ENCODE measurements at regions not wholly inside any gene's neighbourhood (a gene's known extent, or its start where the extent isn't known, plus 50 kb on each side); places are given as distances from the start of the nearest gene placed in this dataset.

DNA sequence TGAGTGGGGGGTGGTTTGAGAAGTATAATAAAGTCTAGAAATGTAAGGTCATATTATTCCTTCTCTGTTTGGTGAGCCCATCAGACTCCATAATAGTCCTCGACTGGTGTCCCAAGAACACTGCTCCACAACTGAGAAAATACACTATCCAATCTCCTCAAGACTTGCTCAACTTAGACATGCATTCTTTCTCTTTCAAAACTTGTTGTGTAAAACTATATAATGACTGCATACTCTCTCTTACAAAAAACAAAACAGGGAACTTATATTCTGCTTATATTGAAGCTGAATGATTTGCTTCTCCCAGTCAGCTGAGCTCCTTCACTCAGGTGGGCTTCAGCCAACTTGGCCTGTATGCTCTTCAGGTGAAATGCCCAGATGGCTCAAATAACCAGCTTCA, 204.7 kb downstream of the ZNF365 start:
- intact Hi-C loops (cut with DNase I; ENCODE audit: low total_unique reads) = no loop called here
- DNase-seq = no peak
- H3K9me3 ChIP-seq = no peaks in the 10 kb centered on the region
- no peaks in the 10 kb centered on the region for H3K4me1 ChIP-seq
- H3K27me3 ChIP-seq = no peaks in the 10 kb centered on the region
- no peak overlapping the region for H3K27ac ChIP-seq
- H3K36me3 ChIP-seq = no peaks in the 10 kb centered on the region
- no peak overlapping the region for H3K4me3 ChIP-seq
- no peak for TF ChIP-seq POLR2A (IDR thresholded peaks at IDR 0.05)
- TF ChIP-seq, protein P1, sequence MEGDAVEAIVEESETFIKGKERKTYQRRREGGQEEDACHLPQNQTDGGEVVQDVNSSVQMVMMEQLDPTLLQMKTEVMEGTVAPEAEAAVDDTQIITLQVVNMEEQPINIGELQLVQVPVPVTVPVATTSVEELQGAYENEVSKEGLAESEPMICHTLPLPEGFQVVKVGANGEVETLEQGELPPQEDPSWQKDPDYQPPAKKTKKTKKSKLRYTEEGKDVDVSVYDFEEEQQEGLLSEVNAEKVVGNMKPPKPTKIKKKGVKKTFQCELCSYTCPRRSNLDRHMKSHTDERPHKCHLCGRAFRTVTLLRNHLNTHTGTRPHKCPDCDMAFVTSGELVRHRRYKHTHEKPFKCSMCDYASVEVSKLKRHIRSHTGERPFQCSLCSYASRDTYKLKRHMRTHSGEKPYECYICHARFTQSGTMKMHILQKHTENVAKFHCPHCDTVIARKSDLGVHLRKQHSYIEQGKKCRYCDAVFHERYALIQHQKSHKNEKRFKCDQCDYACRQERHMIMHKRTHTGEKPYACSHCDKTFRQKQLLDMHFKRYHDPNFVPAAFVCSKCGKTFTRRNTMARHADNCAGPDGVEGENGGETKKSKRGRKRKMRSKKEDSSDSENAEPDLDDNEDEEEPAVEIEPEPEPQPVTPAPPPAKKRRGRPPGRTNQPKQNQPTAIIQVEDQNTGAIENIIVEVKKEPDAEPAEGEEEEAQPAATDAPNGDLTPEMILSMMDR (IDR thresholded peaks at IDR 0.05) = no peak

DNA sequence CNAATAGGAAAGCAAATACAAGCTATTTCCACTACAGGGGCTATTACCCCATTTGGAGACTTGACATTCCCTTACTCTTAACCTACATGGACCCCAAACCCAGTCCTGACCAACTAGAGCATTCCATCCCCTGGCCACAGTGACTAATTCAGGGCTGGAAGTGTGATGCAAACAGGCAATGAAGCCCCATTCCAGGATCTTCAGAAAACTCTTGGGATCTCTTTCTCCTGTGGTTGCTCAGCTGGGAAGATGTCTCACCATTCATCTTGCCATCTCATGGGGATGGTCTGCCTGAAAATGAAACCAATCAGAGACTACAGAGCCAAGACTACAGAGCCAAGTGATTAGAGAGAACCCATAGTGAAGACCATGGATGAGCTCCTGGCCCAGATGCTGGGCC, 206.2 kb downstream of the ZNF365 start:
- no peak overlapping the region for H3K27ac ChIP-seq
- H3K27me3 ChIP-seq = no peaks in the 10 kb centered on the region
- no peak overlapping the region for H3K4me3 ChIP-seq
- intact Hi-C loops (cut with DNase I; ENCODE audit: low total_unique reads) = no loop called here
- no peak for DNase-seq
- no peaks in the 10 kb centered on the region for H3K4me1 ChIP-seq
- TF ChIP-seq, protein P1 (IDR thresholded peaks at IDR 0.05) = no peak
- no peak for TF ChIP-seq POLR2A (IDR thresholded peaks at IDR 0.05)
- H3K36me3 ChIP-seq = no peaks in the 10 kb centered on the region
- no peaks in the 10 kb centered on the region for H3K9me3 ChIP-seq

DNA sequence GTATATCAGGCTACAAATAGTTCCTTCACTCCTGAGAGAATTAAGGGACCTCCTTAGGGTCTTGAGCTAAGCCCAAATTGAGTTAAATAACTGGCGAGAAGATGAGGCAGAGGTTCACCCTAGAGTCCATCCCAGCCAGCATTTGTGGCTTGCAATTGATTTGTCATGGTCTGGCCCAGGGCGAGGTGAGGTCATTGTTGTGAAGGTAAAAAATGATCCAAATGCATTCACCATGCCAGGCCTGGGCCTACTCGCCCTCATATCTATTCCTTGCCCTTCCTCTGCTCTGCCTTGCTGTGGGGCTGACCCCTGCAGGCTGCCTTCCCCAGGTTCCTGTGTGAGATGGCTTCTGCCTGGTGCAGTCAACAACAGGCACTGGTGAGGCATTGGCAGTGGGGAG, 207.2 kb downstream of the ZNF365 start:
- intact Hi-C loops (cut with DNase I; ENCODE audit: low total_unique reads) = no loop called here
- Histone ChIP-seq H3K27me3 (no peaks in the 10 kb centered on the region), H3K4me1 (no peaks in the 10 kb centered on the region), H3K36me3 (no peaks in the 10 kb centered on the region), H3K27ac (no peak overlapping the region), H3K9me3 (no peaks in the 10 kb centered on the region), H3K4me3 (no peak overlapping the region)
- no peak for TF ChIP-seq POLR2A (IDR thresholded peaks at IDR 0.05)
- TF ChIP-seq, protein P1 (IDR thresholded peaks at IDR 0.05) = no peak
- no peak for DNase-seq

DNA sequence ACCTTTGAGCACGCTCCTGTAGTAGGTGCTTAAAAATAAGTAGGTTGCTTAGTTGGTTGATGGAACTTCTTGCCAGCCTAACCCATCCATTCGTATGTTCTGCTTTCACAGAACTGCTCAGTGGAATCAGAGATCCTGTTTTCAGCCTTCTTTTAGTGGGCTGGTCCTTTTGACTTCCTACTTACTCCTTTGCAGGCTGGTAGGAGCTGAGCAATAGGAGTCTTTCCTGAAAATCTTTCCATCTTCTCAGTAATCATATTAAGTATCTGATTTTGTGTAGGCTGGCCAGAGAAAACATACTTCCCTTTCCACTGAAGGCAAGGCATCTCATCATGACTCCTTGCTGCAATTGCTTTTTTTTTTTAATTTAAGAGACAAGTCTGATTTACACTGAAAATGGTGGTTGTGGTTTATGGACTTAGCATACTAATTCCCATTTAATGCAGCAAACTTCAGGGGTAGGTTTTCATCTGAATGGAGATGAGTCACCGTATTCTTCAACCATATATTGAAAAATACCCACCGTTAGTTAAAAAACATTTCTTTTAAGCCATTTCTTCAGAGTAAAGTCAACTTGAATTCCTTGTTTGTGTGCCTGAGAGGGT, 208.0 kb downstream of the ZNF365 start:
- Histone ChIP-seq H3K27ac (peak overlapping the region in 1 of 2 donors; percentile 47), H3K27me3 (no peaks in the 10 kb centered on the region), H3K4me3 (no peak overlapping the region), H3K36me3 (no peaks in the 10 kb centered on the region), H3K4me1 (no peaks in the 10 kb centered on the region), H3K9me3 (no peaks in the 10 kb centered on the region)
- TF ChIP-seq, protein P1 (IDR thresholded peaks at IDR 0.05) = no peak
- TF ChIP-seq POLR2A (IDR thresholded peaks at IDR 0.05) = no peak
- intact Hi-C loops (cut with DNase I; ENCODE audit: low total_unique reads) = no loop called here
- no peak for DNase-seq

DNA sequence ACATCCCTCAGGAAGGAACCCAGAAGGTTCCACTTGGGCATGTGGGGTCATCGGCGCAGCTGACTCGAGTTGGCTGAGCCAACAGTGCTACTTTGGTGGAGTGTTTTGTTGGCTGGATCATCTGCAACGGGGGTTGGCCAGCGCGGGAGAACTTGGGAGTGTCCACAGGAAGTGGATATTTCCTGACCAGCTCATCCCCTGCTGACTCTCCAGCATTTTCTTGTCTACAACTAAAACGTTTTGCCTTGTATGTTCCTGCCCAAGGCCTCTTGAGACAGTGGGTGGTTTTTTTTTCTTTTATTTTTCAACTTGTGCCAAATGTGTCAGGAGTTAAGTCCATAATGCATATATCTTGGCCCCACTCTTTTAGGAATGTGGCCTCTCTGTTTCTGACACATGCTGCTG, 208.6 kb downstream of the ZNF365 start:
- Histone ChIP-seq H3K4me1 (no peaks in the 10 kb centered on the region), H3K4me3 (no peak overlapping the region), H3K27ac (peak overlapping the region in 1 of 2 donors; percentile 47), H3K9me3 (no peaks in the 10 kb centered on the region), H3K27me3 (no peaks in the 10 kb centered on the region), H3K36me3 (no peaks in the 10 kb centered on the region)
- DNase-seq = peak; percentile 35 to 49
- no peak for TF ChIP-seq POLR2A (IDR thresholded peaks at IDR 0.05)
- TF ChIP-seq, protein P1 (IDR thresholded peaks at IDR 0.05) = no peak
- intact Hi-C loops (cut with DNase I; ENCODE audit: low total_unique reads) = no loop called here
